ENCODE measurements at regions not wholly inside any gene's neighbourhood (a gene's known extent, or its start where the extent isn't known, plus 50 kb on each side); places are given as distances from the start of the nearest gene placed in this dataset.
"Not testable (repeated sequence)": the region's sequence is repeated elsewhere in the genome, so short reads cannot be mapped to it uniquely, and the experiment has no call there.

DNA sequence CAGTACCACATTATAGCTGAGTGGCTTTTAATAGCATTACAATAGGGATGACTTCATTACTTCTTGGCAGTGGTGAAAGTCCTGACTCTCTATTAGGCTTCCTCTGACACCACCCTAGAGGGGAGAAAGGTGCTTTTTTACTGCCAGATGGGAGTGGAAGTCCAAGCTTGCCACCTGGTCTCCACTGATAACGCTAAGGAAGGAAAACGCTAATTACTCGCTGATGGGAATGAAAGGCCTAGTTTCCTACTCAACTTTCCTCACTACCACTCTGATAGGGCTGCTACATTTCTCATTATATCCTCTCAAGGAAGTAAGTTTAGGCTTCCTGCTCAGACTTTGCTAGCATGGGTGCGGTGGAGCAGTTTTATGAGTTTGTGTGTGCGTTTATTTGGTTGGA lies 62.3 kb upstream of the PAGE3 start:
- no peak for DNase-seq

DNA sequence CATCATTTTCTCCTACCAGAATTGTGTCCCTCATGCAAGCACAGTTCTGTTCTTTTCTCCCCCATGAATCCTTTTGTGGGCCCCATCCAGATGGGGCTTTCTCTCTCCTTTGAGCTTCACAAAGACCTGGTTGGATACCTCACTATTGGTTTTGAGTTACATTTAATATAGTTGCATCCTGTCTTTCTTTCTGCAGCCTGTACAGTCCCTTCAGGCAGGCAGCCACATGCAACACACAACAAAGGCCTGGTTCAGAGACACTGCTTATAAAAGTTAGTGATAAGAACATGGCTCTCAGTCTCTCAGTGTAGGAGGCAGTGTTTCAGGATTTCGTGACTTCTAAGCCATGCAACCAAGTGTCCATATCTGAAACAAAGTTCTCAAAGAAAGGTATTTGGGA lies 70.6 kb upstream of the PAGE3 start:
- no peak for DNase-seq

DNA sequence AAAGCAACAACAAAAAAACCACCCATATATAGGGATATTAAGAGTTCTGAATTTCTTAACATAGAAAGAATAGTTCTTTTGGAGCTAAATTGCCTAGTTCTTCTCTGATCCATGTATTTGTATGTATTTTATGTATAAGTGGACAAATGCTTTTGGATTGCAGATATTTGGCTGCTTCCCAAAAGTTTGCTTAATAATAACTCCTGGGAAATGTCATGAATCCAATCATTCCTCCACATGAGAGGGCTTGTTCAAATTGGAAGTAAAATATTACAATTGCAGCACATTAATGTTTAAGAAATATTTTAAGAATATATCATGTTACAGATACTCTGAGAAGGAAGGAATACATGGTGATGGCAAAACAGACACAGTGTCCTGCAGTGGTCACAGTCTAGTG lies 71.5 kb upstream of the PAGE3 start:
- no peak for DNase-seq

DNA sequence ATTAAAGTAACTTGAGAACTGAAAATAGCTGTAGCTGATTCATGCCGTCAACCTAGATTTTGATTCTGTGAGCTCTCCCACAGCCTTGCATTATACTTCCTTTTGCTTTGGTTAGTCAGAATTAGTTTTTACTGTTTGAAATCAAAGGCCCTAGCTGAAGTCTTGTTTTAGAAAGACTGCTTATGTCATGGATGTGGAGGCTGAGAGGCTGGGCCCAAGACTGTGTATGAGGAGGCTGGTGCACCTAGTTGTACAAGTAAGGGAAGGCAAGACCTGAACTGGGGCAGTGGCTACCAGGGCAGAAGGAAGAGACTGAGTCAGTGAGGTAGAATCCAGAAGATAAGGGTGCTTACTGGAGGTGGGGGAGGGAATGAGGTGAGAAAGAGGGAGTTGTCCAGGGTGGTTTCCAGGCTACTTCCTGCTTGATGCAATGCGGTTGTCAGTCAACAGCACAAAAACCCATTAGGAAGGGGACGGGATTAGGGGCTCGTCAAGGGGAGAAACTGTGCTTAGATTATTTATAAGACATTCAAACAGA lies 76.2 kb upstream of the PAGE3 start:
- DNase-seq = no peak

DNA sequence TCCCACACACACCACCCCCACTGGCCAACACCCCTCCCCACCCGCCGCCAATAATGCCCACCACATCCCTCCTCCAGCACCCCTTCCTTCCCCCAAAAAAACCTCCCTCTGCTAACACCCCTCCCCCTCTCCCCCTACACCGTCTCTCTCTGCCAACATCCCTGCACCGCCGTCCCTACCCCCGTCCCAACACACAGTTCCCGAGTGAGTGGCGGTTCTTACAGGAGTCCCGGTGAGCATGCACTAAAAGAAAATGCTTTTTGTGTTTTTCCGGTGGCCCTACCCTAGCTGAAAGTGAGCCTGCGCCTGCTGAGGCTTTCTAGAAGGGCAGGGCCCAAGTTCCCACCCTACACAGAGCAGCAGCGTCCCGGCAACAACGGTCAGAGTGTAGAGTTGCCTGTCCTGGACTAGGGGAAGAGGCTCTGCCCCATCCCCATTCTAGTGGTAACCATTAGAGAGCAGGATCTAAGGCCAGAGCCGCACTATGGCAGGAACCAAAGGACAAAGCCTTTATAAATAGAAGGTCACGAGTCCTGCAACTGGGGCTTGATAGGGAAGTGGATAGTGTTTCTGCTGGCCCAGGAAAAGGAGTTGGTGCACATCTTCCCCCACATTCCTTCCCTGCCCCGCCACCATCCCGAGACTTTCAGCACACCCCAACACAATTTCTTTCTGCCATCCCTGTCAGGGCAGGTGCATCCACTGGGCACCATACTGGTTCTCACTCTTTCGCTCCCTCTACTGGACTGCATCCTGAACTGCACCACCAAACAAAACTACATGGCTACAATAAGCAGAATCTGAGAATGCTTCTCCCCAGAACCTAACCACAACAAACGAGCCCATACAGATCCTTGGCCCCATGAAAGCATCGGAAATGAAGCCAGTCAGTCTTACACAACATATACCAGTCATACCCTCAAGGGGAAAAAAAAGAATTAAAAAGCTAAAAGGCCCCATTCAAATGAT lies 78.1 kb upstream of the PAGE3 start:
- peak; percentile 29 for DNase-seq

DNA sequence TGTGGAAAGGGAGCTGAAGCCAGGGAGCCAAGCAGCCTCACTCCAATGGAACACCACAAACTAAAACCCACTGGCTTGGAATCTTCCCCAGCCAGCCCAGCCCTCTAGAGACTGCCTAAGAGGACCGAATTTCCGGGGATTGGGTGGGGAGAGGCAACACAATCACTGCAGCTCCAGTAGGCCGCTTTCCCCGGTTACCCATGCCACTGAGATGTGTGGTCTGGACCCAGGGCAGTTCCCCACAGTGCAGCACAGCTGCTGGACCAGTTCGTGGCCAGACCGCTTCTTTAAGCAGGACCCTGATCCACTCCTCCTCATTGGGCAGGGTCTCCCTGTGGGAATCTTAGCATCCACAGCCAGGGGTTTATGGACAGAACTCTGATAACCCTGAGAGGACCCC lies 91.9 kb upstream of the PAGE3 start:
- no peak for DNase-seq

DNA sequence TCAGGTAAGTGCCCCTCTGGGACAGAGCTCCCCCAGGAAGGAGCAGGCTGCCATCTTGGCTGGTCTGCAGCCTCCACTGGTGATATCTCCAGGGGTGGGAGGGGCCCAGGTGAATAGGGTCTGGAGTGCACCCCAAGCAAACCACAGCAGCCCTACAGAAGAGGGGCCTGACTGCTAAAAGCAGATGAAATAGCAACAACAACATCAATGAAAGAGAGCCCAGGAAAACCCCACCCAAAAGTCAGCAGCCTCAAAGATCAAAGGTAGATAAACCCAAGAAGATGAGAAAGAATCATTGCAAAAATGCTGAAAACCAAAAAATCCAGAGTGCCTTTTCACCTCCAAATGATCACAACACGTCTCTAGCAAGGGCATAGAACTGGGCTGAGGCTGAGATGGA lies 92.5 kb upstream of the PAGE3 start:
- DNase-seq = no peak

DNA sequence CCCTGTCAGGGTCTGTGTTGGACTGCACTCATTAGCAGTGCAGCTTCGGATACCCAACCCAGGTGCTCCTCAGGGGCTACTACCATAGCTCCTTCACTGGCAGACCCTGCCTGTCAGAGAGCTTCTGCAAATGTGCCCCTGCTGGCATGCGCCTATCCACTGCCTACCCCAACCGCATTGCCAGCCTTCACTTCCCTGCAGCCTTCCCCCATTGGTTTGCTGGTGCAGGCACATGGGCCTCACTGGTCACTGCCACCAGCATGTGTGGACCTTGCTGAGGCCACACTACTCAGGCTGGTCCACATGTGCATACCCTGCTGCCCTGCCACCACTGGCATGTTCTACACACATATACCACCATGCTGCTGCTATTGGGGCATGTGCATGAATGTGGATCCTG lies 72.5 kb upstream of the MAGEH1 start:
- no peak for DNase-seq

DNA sequence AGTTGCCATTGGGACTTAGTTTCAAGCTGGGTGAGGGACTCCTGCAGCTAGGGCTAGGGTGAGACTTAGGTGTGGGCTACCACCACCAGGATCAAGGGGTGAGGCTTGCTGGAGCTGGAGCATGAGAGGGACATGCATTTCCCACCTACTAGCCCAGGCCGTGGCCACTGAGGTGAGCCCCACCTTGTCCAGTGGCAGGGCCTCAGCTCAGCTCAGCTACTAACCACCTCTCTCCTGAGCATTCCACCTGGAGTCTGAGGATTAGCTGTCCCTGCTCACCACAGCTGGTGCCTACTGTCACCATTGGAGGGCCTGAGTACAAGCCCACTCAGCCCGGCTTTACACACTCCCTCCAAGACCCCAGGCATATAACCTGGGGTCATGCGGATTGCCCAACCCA lies 62.6 kb upstream of the MAGEH1 start:
- DNase-seq = no peak

DNA sequence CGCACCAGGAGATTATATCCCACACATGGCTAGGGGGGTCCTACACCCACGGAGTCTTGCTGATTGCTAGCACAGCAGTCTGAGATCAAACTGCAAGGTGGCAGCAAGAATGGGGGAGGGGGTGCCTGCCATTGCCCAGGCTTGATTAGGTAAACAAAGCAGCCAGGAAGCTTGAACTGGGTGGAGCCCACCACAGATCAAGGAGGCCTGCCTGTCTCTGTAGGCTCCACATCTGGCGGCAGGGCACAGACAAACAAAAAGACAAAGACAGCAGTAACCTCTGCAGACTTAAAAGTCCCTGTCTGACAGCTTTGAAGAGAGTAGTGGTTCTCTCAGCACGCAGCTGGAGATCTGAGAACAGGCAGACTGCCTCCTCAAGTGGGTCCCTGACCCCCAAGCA lies 55.1 kb upstream of the MAGEH1 start:
- DNase-seq = not testable (repeated sequence)

All from eye (tissue), 1 donor.